ENCODE measurements at regions not wholly inside any gene's neighbourhood (a gene's known extent, or its start where the extent isn't known, plus 50 kb on each side); places are given as distances from the start of the nearest gene placed in this dataset.

DNA sequence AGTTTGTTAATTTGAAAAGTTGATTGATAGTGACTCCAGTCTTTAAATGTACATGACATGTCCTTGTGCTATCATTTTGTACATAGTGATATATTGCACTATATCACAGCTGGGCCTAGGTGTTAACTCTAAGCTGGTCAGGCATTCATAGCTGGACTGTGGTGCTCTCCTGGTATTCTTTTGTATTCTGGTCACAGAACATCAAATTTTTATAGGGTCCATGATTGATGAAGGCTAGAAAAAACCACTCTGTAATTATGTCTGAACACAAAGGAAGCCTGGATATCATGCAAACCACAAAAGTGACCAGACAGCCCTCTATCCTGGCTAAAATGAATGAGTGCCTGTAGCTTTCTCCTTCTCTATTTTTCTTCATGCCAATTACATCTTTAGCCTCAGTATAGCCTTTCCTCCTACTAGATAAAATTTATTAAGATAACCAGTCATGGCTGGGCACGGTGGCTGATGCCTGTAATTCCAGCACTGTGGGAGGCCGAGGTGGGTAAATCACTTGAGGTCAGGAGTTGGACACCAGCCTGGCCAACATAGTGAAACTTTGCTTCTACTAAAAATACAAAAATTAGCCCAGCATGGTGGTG is 134.9 kb upstream of the B3GALT2 start:
- TF ChIP-seq, protein P1, sequence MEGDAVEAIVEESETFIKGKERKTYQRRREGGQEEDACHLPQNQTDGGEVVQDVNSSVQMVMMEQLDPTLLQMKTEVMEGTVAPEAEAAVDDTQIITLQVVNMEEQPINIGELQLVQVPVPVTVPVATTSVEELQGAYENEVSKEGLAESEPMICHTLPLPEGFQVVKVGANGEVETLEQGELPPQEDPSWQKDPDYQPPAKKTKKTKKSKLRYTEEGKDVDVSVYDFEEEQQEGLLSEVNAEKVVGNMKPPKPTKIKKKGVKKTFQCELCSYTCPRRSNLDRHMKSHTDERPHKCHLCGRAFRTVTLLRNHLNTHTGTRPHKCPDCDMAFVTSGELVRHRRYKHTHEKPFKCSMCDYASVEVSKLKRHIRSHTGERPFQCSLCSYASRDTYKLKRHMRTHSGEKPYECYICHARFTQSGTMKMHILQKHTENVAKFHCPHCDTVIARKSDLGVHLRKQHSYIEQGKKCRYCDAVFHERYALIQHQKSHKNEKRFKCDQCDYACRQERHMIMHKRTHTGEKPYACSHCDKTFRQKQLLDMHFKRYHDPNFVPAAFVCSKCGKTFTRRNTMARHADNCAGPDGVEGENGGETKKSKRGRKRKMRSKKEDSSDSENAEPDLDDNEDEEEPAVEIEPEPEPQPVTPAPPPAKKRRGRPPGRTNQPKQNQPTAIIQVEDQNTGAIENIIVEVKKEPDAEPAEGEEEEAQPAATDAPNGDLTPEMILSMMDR (IDR thresholded peaks at IDR 0.05 in 4 of 5, conservative IDR thresholded peaks at IDR 0.05 in 1 of 5): no peak
- TF ChIP-seq POLR2A (IDR thresholded peaks at IDR 0.05): no peak
